ENCODE measurements at regions not wholly inside any gene's neighbourhood (a gene's known extent, or its start where the extent isn't known, plus 50 kb on each side); places are given as distances from the start of the nearest gene placed in this dataset.

DNA sequence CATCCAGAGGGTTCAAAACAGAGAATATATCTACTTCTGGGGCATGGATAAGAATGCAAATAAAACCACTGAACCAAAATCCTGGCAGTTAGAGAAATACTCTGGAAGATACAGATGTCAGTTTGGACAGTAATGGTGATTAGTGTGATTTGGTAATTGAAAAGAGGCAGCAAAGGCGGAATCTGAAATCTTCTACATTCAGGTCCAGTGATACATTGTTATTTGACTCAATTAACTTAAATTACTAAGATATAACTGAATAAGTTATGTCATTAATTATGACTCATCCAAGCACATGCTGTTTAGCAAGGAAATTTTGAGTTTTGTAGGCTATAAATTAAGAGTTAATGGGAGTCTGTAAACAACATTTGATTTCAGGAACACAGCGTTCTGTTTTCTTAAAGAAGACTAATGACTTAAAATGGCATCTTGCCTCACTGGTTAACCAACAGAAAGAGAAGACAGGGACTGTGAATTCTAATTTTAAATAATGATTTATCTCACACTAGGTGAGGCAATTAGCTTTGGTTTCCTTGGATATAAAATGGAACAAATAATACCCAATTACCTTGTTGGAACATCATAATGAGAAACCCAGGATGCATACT, 937.1 kb downstream of the PDHA2 start:
- TF ChIP-seq POLR2A (IDR thresholded peaks at IDR 0.05): no peak
- TF ChIP-seq, protein P1, sequence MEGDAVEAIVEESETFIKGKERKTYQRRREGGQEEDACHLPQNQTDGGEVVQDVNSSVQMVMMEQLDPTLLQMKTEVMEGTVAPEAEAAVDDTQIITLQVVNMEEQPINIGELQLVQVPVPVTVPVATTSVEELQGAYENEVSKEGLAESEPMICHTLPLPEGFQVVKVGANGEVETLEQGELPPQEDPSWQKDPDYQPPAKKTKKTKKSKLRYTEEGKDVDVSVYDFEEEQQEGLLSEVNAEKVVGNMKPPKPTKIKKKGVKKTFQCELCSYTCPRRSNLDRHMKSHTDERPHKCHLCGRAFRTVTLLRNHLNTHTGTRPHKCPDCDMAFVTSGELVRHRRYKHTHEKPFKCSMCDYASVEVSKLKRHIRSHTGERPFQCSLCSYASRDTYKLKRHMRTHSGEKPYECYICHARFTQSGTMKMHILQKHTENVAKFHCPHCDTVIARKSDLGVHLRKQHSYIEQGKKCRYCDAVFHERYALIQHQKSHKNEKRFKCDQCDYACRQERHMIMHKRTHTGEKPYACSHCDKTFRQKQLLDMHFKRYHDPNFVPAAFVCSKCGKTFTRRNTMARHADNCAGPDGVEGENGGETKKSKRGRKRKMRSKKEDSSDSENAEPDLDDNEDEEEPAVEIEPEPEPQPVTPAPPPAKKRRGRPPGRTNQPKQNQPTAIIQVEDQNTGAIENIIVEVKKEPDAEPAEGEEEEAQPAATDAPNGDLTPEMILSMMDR (IDR thresholded peaks at IDR 0.05): no peak
- no peaks in the 10 kb centered on the region for H3K27me3 ChIP-seq
- DNase-seq: no peak
- no peaks in the 10 kb centered on the region for H3K4me1 ChIP-seq
- H3K9me3 ChIP-seq: no peaks in the 10 kb centered on the region
- no peak overlapping the region for H3K27ac ChIP-seq
- intact Hi-C loops (cut with DNase I): no loop called here
- no peaks in the 10 kb centered on the region for H3K36me3 ChIP-seq
- ATAC-seq: no peak
- 84 to 93% (median 89%) methylated on average over 2 of the region's 2 CpGs for WGBS, 4 donors
- no peak overlapping the region for H3K4me3 ChIP-seq

DNA sequence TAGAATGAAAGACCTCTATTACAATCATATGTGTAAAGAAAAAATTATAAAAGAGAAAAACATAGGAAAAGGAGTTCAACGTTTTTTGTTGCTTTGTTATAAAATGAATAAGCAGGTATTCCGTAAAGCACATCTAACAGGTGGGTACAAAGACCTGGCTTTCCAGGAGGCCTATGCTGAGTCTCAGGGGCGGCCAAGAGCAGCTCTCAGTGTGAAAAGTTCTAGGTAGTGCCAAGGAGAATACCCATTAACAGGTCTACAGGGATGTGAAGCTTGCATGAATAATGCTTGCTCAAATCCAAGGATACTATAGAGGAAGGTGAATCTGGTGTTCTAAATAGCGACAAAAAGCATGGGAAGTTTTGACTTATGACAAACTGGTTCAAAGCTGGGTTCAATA, 944.4 kb downstream of the PDHA2 start:
- no peaks in the 10 kb centered on the region for H3K36me3 ChIP-seq
- intact Hi-C loops (cut with DNase I): no loop called here

DNA sequence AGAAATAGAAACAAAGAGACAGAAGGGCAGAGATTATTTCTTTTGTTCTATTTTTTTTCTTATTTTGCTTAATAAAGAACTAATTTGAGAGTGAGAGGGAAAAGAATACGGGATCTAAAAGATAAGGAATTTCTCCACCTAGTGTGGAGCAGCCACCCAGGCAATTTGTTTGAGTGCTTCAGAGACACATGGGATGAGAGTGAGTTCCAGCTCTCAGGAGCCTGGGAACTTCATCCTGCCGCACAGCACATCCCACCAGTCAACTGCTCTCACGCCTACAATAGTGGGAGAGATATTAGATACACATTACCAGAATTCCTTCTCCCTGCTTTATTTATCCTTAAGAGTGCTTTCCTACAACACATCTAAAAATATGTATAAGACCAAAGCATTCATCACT, 946.4 kb downstream of the PDHA2 start:
- no peak for DNase-seq
- Histone ChIP-seq H3K27me3 (no peaks in the 10 kb centered on the region), H3K27ac (no peak overlapping the region), H3K36me3 (no peaks in the 10 kb centered on the region), H3K4me1 (no peaks in the 10 kb centered on the region), H3K4me3 (no peak overlapping the region), H3K9me3 (no peaks in the 10 kb centered on the region)
- no peak for ATAC-seq
- intact Hi-C loops (cut with DNase I): no loop called here
- 56 to 69% (median 62%) methylated on average over 3 of the region's 3 CpGs for WGBS, 4 donors
- TF ChIP-seq POLR2A (IDR thresholded peaks at IDR 0.05): no peak
- TF ChIP-seq, protein P1 (IDR thresholded peaks at IDR 0.05): no peak

More for the DNA sequence above, 944.4 kb downstream of the PDHA2 start:
- WGBS, 4 donors: 80 to 90% (median 84%) methylated on average over 4 of the region's 4 CpGs
- no peak overlapping the region for H3K27ac ChIP-seq
- H3K9me3 ChIP-seq: no peaks in the 10 kb centered on the region
- DNase-seq (no peak), ATAC-seq (no peak)
- TF ChIP-seq, protein P1 (IDR thresholded peaks at IDR 0.05): no peak
- TF ChIP-seq POLR2A (IDR thresholded peaks at IDR 0.05): no peak
- no peaks in the 10 kb centered on the region for H3K4me1 ChIP-seq
- no peak overlapping the region for H3K4me3 ChIP-seq
- no peaks in the 10 kb centered on the region for H3K27me3 ChIP-seq

DNA sequence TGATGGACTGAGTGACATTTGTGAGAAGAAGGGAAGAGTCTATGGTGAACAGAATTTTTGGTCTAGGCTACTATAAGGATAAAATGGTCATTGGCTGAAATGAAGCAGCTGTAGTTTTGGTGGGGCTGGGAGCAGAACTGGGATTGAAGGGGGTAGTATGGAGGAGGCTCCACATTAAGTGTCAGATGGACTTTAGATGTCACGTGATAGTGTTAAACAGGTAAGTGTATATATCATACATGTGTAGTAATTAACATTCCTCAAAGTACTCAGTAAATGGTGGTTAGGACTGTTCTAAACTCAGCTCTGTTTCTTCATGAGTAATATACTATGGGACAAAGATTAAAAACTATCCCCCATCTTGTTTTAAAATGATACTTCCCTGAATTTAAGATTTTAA, 947.9 kb downstream of the PDHA2 start:
- H3K36me3 ChIP-seq: no peaks in the 10 kb centered on the region
- no peak for ATAC-seq
- DNase-seq: no peak
- TF ChIP-seq POLR2A (IDR thresholded peaks at IDR 0.05): no peak
- TF ChIP-seq, protein P1 (IDR thresholded peaks at IDR 0.05): no peak
- H3K27ac ChIP-seq: no peak overlapping the region
- WGBS, 4 donors: 84 to 98% (median 87%) methylated on average over 1 of the region's 1 CpG
- H3K27me3 ChIP-seq: no peaks in the 10 kb centered on the region
- no peaks in the 10 kb centered on the region for H3K9me3 ChIP-seq
- intact Hi-C loops (cut with DNase I): no loop called here
- no peak overlapping the region for H3K4me3 ChIP-seq
- H3K4me1 ChIP-seq: no peaks in the 10 kb centered on the region
